Esophagus muscularis mucosa (tissue), 4 donors: ENCODE measurements at regions not wholly inside any gene's neighbourhood (a gene's known extent, or its start where the extent isn't known, plus 50 kb on each side); places are given as distances from the start of the nearest gene placed in this dataset.

ENCODE experiments used
- DNase-seq: peaks from one replicate; pipeline ENCODE4 v3.0.0-alpha.2; 2017; ENCODE audit errors: extremely low spot score
- H3K27ac ChIP-seq, 4 donors: fragments of 200-600 bp; sonication (generic); replicated peaks in 1 of 4; 1 replicate in 3 of 4; 2 replicates in 1 of 4; pipeline ENCODE4 v1.5.1; 2016 to 2019; ENCODE audit warnings: mild to moderate bottlenecking in 1 of 4
- H3K27me3 ChIP-seq, 4 donors: fragments of 200-600 bp; sonication (generic); one replicate each; pipeline versions ENCODE4 v1.5.1 to v1.6.0; 2016 to 2019
- H3K36me3 ChIP-seq, 4 donors: fragments of 200-600 bp; sonication (generic); one replicate each; pipeline ENCODE4 v1.5.1; 2016 to 2019
- H3K4me1 ChIP-seq, 4 donors: fragments of 200-600 bp; sonication (generic); one replicate each; pipeline ENCODE4 v1.5.1; 2016 to 2019
- H3K4me3 ChIP-seq, 4 donors: fragments of 200-600 bp; sonication (generic); 1 replicate in 2 of 4; 2 replicates in 2 of 4; pipeline ENCODE4 v1.5.1; 2016 to 2019; ENCODE audit warnings: mild to moderate bottlenecking in 4 of 4, moderate library complexity in 1 of 4
- H3K9me3 ChIP-seq, 4 donors: fragments of 200-600 bp; sonication (generic); 1 replicate in 3 of 4; 2 replicates in 1 of 4; pipeline ENCODE4 v1.5.1; 2016 to 2019
- EP300 ChIP-seq: sonication (generic); formaldehyde crosslinking; IDR thresholded peaks from one replicate; pipeline ENCODE4 v1.6.1; 2017; ENCODE audit warnings: antibody characterized with exemption
- POLR2A ChIP-seq: fragments of 450-650 bp; IDR thresholded peaks from one replicate; pipeline ENCODE4 v1.6.1; 2017; ENCODE audit warnings: antibody characterized with exemption, moderate library complexity, mild to moderate bottlenecking, low read depth
- POLR2AphosphoS5 ChIP-seq, 2 donors: sonication (generic); formaldehyde crosslinking; IDR thresholded peaks; one replicate each; pipeline ENCODE4 v1.6.1; 2017; ENCODE audit warnings: antibody characterized with exemption in 2 of 2
- WGBS: methylation state at CpG from one replicate; pipeline ENCODE4 v1.1.5; 2018; 5-methylcytosine and 5-hydroxymethylcytosine counted together
- intact Hi-C: fragments of 100-400 bp; cut with DNase I; formaldehyde crosslinking; loops from one replicate; pipeline ENCODE4 v1.15.1; 2023
- TF ChIP-seq, protein P1 (sequence below), 3 experiments: fragments of 200-600 bp in 2 of 3; fragments of 450-650 bp in 1 of 3; sonication (generic) in 2 of 3; IDR thresholded peaks; one replicate each; pipeline ENCODE4 v1.5.1; 2017 to 2019; ENCODE audit warnings: antibody characterized with exemption in 3 of 3, mild to moderate bottlenecking in 2 of 3, moderate library complexity in 1 of 3

DNA sequence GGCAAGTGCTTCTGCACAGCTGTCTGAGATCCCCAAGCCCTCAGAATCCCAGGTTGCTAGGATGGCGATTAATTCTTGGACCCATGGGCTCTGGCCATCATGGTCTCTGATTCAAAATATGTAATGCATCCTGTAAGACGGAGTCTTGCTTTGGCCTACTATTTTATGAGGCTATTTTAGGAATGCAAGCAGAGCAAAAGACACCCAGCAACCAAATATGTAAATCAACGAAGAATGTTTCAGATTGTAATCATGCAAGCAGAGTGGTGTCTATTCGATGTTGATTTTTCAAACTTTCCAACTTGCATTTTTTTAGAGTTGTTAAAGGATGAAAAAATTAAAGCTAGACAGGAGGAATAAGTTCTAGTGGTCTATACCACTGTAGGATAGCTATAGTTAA lies 154.8 kb downstream of the COL6A3 start:
- no peak for DNase-seq
- TF ChIP-seq, protein P1, sequence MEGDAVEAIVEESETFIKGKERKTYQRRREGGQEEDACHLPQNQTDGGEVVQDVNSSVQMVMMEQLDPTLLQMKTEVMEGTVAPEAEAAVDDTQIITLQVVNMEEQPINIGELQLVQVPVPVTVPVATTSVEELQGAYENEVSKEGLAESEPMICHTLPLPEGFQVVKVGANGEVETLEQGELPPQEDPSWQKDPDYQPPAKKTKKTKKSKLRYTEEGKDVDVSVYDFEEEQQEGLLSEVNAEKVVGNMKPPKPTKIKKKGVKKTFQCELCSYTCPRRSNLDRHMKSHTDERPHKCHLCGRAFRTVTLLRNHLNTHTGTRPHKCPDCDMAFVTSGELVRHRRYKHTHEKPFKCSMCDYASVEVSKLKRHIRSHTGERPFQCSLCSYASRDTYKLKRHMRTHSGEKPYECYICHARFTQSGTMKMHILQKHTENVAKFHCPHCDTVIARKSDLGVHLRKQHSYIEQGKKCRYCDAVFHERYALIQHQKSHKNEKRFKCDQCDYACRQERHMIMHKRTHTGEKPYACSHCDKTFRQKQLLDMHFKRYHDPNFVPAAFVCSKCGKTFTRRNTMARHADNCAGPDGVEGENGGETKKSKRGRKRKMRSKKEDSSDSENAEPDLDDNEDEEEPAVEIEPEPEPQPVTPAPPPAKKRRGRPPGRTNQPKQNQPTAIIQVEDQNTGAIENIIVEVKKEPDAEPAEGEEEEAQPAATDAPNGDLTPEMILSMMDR (IDR thresholded peaks at IDR 0.05) = no peak
- no peak for TF ChIP-seq POLR2AphosphoS5 (IDR thresholded peaks at IDR 0.05)
- H3K4me3 ChIP-seq = no peak overlapping the region
- 67% methylated on average over 4 of the region's 4 CpGs for WGBS
- H3K27ac ChIP-seq = peak overlapping the region; percentile 37 to 69 (median 67)
- H3K4me1 ChIP-seq = peaks cover 4 to 80% (median 60%) of the 10 kb centered on the region in 4 donors
- H3K36me3 ChIP-seq = no peaks in the 10 kb centered on the region
- intact Hi-C loops = no loop called here
- H3K9me3 ChIP-seq = no peaks in the 10 kb centered on the region
- no peaks in the 10 kb centered on the region for H3K27me3 ChIP-seq

DNA sequence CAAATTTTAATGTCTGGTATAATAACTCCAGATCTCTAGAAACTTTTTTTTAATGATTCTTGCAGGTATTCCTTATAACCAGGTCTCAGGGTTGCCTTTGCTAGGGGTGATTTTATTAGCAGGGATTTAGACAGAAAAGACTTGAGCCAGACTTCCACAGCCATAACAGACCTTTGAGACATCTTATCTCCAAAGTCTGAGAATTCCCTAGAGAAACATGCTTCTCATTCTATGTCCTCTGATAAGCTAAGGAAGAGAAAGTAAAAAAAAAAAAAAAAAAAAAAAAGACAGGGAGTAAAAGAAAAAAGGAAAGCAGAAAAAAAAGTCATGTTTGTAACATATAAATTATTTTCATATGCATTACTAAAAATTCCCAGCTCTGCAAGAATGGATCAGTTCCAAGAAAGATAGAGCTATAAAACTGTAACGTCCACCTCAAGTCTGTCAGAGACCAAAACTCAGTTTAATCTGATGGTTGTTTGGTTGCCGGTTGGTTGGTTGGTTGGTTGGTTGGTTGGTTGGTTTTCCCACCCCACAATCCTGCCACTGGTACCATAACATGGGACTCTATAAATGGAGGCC lies 153.8 kb downstream of the COL6A3 start:
- Histone ChIP-seq H3K9me3 (no peaks in the 10 kb centered on the region), H3K4me1 (peaks cover 0 to 74% (median 51%) of the 10 kb centered on the region in 4 donors), H3K4me3 (no peak overlapping the region), H3K27ac (no peak overlapping the region), H3K27me3 (no peaks in the 10 kb centered on the region), H3K36me3 (no peaks in the 10 kb centered on the region)
- 46% methylated on average over 2 of the region's 2 CpGs for WGBS
- no peak for DNase-seq
- TF ChIP-seq, protein P1 (IDR thresholded peaks at IDR 0.05) = no peak
- TF ChIP-seq EP300 (no peak), POLR2AphosphoS5 (IDR thresholded peaks at IDR 0.05) (no peak), POLR2A (no peak)
- intact Hi-C loops = no loop called here

DNA sequence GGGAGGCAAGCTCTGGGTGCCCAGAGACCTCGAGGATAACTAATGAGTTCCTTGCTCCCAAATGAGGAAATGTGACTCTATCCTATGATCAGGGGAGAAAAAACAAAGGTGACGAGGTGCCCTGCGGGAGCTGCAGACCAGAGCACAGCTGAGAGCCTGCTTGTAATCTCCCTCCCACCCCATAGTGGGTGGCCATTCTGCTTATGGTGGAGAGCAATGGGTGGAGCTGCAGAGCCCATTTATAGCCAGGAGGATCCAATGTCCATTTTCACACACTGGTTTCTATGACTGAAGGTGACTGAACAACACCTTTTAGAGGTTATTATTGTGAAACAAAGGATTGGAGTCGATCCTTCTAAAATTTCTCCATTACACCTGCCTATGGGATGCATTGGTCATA lies 153.3 kb downstream of the COL6A3 start:
- 96% methylated on average over 4 of the region's 4 CpGs for WGBS
- TF ChIP-seq EP300 = no peak

GRCh38 chr2:237261327-237261726 lies 152.6 kb downstream of the COL6A3 start:
- Histone ChIP-seq H3K27ac (no peak overlapping the region), H3K4me1 (peaks cover 0 to 63% (median 40%) of the 10 kb centered on the region in 4 donors), H3K27me3 (no peaks in the 10 kb centered on the region), H3K4me3 (no peak overlapping the region), H3K36me3 (no peaks in the 10 kb centered on the region), H3K9me3 (no peaks in the 10 kb centered on the region)
- WGBS = 75% methylated on average over 3 of the region's 3 CpGs
- intact Hi-C loops = no loop called here
- TF ChIP-seq, protein P1 (IDR thresholded peaks at IDR 0.05) = no peak
- no peak for TF ChIP-seq EP300
- no peak for TF ChIP-seq POLR2AphosphoS5 (IDR thresholded peaks at IDR 0.05)
- no peak for TF ChIP-seq POLR2A
- DNase-seq = no peak

More for the DNA sequence above, 153.3 kb downstream of the COL6A3 start:
- no peak for DNase-seq
- no peak overlapping the region for H3K4me3 ChIP-seq
- intact Hi-C loops = no loop called here
- H3K27ac ChIP-seq = no peak overlapping the region
- no peaks in the 10 kb centered on the region for H3K27me3 ChIP-seq
- H3K4me1 ChIP-seq = peaks cover 0 to 69% (median 46%) of the 10 kb centered on the region in 4 donors
- H3K9me3 ChIP-seq = no peaks in the 10 kb centered on the region
- no peaks in the 10 kb centered on the region for H3K36me3 ChIP-seq

- H3K4me1 ChIP-seq = peaks cover 0 to 50% (median 25%) of the 10 kb centered on the region in 4 donors
- H3K36me3 ChIP-seq = no peaks in the 10 kb centered on the region
- intact Hi-C loops = no loop called here
- 84% methylated on average over 10 of the region's 10 CpGs for WGBS
- no peak for DNase-seq
- no peaks in the 10 kb centered on the region for H3K27me3 ChIP-seq
- peak overlapping the region; percentile 25 to 50 (median 46) for H3K27ac ChIP-seq
- TF ChIP-seq POLR2A = no peak
- peak in 1 of 2 donors; percentile 57 for TF ChIP-seq POLR2AphosphoS5 (IDR thresholded peaks at IDR 0.05)
- H3K4me3 ChIP-seq = no peak overlapping the region
- H3K9me3 ChIP-seq = no peaks in the 10 kb centered on the region
These were observed 150.9 kb downstream of the COL6A3 start for GRCh38 chr2:237262838-237263771.
